Liver (tissue), 8 donors: ENCODE measurements at regions not wholly inside any gene's neighbourhood (a gene's known extent, or its start where the extent isn't known, plus 50 kb on each side); places are given as distances from the start of the nearest gene placed in this dataset.

Experiments
- DNase-seq: peaks from one replicate; pipeline ENCODE4 v3.0.0-alpha.2; 2017; ENCODE audit warnings: low spot score
- H3K27ac ChIP-seq, 2 donors: one replicate each; pipeline ENCODE4 v1.7.0; 2013; ENCODE audit warnings: inconsistent platforms in 2 of 2, low read length in 2 of 2, control low read depth in 1 of 2, low read depth in 1 of 2, mild to moderate bottlenecking in 1 of 2
- H3K27me3 ChIP-seq, 4 donors: one replicate each; pipeline versions ENCODE4 v1.6.1 to v1.7.0; 2013; ENCODE audit warnings: low read length in 3 of 4, inconsistent platforms in 1 of 4, mild to moderate bottlenecking in 1 of 4, moderate library complexity in 1 of 4; ENCODE audit not compliant: control insufficient read depth in 4 of 4, insufficient read depth in 4 of 4
- H3K36me3 ChIP-seq, 4 donors: one replicate each; pipeline versions ENCODE4 v1.6.1 to v1.7.0; 2013; ENCODE audit warnings: low read length in 3 of 4, mild to moderate bottlenecking in 3 of 4, low read depth in 1 of 4, moderate library complexity in 1 of 4; ENCODE audit not compliant: control insufficient read depth in 4 of 4, insufficient read depth in 3 of 4
- H3K4me1 ChIP-seq, 4 donors: one replicate each; pipeline versions ENCODE4 v1.6.1 to v1.7.0; 2013; ENCODE audit warnings: low read length in 3 of 4, mild to moderate bottlenecking in 3 of 4, moderate library complexity in 1 of 4; ENCODE audit not compliant: control insufficient read depth in 4 of 4, insufficient read depth in 4 of 4
- H3K4me3 ChIP-seq, 3 donors: one replicate each; pipeline versions ENCODE4 v1.6.1 to v1.7.0; 2013; ENCODE audit warnings: low read length in 3 of 3, control low read depth in 1 of 3, low read depth in 1 of 3, mild to moderate bottlenecking in 1 of 3
- H3K9ac ChIP-seq, 2 donors: one replicate each; pipeline ENCODE4 v1.7.0; 2013; ENCODE audit warnings: low read length in 2 of 2, mild to moderate bottlenecking in 2 of 2, moderate library complexity in 2 of 2, control low read depth in 1 of 2, low read depth in 1 of 2
- H3K9me3 ChIP-seq, 4 donors: one replicate each; pipeline versions ENCODE4 v1.6.1 to v1.7.0; 2013; ENCODE audit warnings: low read length in 3 of 4; ENCODE audit not compliant: control insufficient read depth in 4 of 4
- ATF3 ChIP-seq: IDR thresholded peaks from 2 replicates; pipeline ENCODE4 v1.6.1; 2016; ENCODE audit warnings: antibody characterized with exemption
- EGR1 ChIP-seq, 2 donors: IDR thresholded peaks; 2 replicates each; pipeline ENCODE4 v1.6.1; 2016 to 2018; ENCODE audit warnings: antibody characterized with exemption in 2 of 2, low read depth in 2 of 2
- FOXA1 ChIP-seq: IDR thresholded peaks from 2 replicates; pipeline ENCODE4 v1.6.1; 2016; ENCODE audit warnings: antibody characterized with exemption
- FOXA2 ChIP-seq: IDR thresholded peaks from 2 replicates; pipeline ENCODE4 v1.6.1; 2016; ENCODE audit warnings: antibody characterized with exemption
- GABPA ChIP-seq, 2 donors: IDR thresholded peaks in 1 of 2; conservative IDR thresholded peaks in 1 of 2; 2 replicates each; pipeline ENCODE4 v1.6.1; 2016; ENCODE audit warnings: antibody characterized with exemption in 2 of 2, mild to moderate bottlenecking in 1 of 2, moderate library complexity in 1 of 2
- HNF4A ChIP-seq, 2 donors: conservative IDR thresholded peaks; 2 replicates each; pipeline ENCODE4 v1.6.1; 2016; ENCODE audit warnings: antibody characterized with exemption in 2 of 2, mild to moderate bottlenecking in 2 of 2
- HNF4G ChIP-seq: IDR thresholded peaks from 2 replicates; pipeline ENCODE4 v1.6.1; 2016; ENCODE audit warnings: antibody characterized with exemption
- JUND ChIP-seq, 2 donors: IDR thresholded peaks; 2 replicates each; pipeline ENCODE4 v1.6.1; 2016; ENCODE audit warnings: antibody characterized with exemption in 2 of 2
- NR2F2 ChIP-seq: IDR thresholded peaks from 2 replicates; pipeline ENCODE4 v1.6.1; 2016; ENCODE audit warnings: antibody characterized with exemption
- RAD21 ChIP-seq, 2 donors: IDR thresholded peaks; 2 replicates each; pipeline ENCODE4 v1.6.1; 2016; ENCODE audit warnings: antibody characterized with exemption in 2 of 2, mild to moderate bottlenecking in 2 of 2
- RXRA ChIP-seq, 2 donors: IDR thresholded peaks; 2 replicates each; pipeline ENCODE4 v1.6.1; 2017 to 2018; ENCODE audit warnings: antibody characterized with exemption in 2 of 2, mild to moderate bottlenecking in 1 of 2
- SP1 ChIP-seq: IDR thresholded peaks from 2 replicates; pipeline ENCODE4 v1.6.1; 2018; ENCODE audit warnings: antibody characterized with exemption, mild to moderate bottlenecking
- TAF1 ChIP-seq: conservative IDR thresholded peaks from 2 replicates; pipeline ENCODE4 v1.6.1; 2016; ENCODE audit warnings: antibody characterized with exemption, mild to moderate bottlenecking
- YY1 ChIP-seq: IDR thresholded peaks from 2 replicates; pipeline ENCODE4 v1.6.1; 2016; ENCODE audit warnings: antibody characterized with exemption, mild to moderate bottlenecking
- ZBTB33 ChIP-seq: IDR thresholded peaks from 2 replicates; pipeline ENCODE4 v1.6.1; 2016; ENCODE audit warnings: antibody characterized with exemption
- WGBS: extraction: QIAGEN DNeasy Blood & Tissue Kit; methylation state at CpG from one replicate; pipeline ENCODE4 v1.1.7; 2013; 5-methylcytosine and 5-hydroxymethylcytosine counted together
- TF ChIP-seq, protein P1 (sequence below): IDR thresholded peaks from 2 replicates; pipeline ENCODE4 v1.6.1; 2016; ENCODE audit warnings: antibody characterized with exemption
- TF ChIP-seq, protein P2 (sequence below): fragments of 150-350 bp; IDR thresholded peaks from 2 replicates; pipeline ENCODE4 v1.5.1; 2017; ENCODE audit warnings: improper control_type of control experiment, low read depth, low read length; ENCODE audit not compliant: missing input control
- TF ChIP-seq, protein P3 (sequence below): IDR thresholded peaks from 2 replicates; pipeline ENCODE4 v1.6.1; 2016; ENCODE audit warnings: antibody characterized with exemption, mild to moderate bottlenecking
- donor health status: healthy.
- donor health status: healthy.
- donor health status: healthy.
- donor health status: healthy.
- donor health status: healthy.

DNA sequence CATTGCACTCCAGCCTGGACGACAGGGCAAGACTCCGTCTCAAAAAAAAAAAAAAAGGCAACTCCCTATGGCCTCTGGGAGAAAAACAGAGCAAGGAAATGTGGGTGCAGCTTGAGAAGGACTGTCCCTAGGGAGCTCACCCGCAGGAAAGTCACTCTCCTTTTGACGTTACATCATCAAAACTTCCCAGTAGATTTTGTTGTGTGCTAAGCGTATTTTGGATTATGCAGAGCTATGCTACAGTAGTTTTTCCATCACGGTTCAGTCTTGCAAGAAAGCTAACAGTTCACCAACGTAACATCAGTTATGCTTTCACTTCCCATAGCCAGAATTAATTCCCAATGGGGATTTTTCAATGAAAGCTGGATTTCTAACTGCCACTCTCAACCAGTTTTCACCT, 138.8 kb downstream of the HSD17B3 start:
- Histone ChIP-seq H3K27me3 (no peaks in the 10 kb centered on the region), H3K27ac (no peak overlapping the region), H3K36me3 (no peaks in the 10 kb centered on the region), H3K9ac (no peak overlapping the region), H3K4me3 (no peak overlapping the region), H3K4me1 (no peaks in the 10 kb centered on the region), H3K9me3 (no peaks in the 10 kb centered on the region)
- 87% methylated on average over 7 of the region's 7 CpGs for WGBS
- DNase-seq: no peak
- TF ChIP-seq, protein P1, sequence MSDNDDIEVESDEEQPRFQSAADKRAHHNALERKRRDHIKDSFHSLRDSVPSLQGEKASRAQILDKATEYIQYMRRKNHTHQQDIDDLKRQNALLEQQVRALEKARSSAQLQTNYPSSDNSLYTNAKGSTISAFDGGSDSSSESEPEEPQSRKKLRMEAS: no peak
- no peak for TF ChIP-seq EGR1 (IDR thresholded peaks at IDR 0.05; ENCODE audit: low read depth in 2 of 2)
- TF ChIP-seq HNF4A (conservative IDR thresholded peaks at IDR 0.05): no peak
- TF ChIP-seq ZBTB33: no peak
- TF ChIP-seq, protein P2, sequence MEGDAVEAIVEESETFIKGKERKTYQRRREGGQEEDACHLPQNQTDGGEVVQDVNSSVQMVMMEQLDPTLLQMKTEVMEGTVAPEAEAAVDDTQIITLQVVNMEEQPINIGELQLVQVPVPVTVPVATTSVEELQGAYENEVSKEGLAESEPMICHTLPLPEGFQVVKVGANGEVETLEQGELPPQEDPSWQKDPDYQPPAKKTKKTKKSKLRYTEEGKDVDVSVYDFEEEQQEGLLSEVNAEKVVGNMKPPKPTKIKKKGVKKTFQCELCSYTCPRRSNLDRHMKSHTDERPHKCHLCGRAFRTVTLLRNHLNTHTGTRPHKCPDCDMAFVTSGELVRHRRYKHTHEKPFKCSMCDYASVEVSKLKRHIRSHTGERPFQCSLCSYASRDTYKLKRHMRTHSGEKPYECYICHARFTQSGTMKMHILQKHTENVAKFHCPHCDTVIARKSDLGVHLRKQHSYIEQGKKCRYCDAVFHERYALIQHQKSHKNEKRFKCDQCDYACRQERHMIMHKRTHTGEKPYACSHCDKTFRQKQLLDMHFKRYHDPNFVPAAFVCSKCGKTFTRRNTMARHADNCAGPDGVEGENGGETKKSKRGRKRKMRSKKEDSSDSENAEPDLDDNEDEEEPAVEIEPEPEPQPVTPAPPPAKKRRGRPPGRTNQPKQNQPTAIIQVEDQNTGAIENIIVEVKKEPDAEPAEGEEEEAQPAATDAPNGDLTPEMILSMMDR: no peak
- no peak for TF ChIP-seq NR2F2
- TF ChIP-seq, protein P3, sequence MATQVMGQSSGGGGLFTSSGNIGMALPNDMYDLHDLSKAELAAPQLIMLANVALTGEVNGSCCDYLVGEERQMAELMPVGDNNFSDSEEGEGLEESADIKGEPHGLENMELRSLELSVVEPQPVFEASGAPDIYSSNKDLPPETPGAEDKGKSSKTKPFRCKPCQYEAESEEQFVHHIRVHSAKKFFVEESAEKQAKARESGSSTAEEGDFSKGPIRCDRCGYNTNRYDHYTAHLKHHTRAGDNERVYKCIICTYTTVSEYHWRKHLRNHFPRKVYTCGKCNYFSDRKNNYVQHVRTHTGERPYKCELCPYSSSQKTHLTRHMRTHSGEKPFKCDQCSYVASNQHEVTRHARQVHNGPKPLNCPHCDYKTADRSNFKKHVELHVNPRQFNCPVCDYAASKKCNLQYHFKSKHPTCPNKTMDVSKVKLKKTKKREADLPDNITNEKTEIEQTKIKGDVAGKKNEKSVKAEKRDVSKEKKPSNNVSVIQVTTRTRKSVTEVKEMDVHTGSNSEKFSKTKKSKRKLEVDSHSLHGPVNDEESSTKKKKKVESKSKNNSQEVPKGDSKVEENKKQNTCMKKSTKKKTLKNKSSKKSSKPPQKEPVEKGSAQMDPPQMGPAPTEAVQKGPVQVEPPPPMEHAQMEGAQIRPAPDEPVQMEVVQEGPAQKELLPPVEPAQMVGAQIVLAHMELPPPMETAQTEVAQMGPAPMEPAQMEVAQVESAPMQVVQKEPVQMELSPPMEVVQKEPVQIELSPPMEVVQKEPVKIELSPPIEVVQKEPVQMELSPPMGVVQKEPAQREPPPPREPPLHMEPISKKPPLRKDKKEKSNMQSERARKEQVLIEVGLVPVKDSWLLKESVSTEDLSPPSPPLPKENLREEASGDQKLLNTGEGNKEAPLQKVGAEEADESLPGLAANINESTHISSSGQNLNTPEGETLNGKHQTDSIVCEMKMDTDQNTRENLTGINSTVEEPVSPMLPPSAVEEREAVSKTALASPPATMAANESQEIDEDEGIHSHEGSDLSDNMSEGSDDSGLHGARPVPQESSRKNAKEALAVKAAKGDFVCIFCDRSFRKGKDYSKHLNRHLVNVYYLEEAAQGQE: no peak
- TF ChIP-seq FOXA1: no peak
- TF ChIP-seq JUND (IDR thresholded peaks at IDR 0.05): no peak
- TF ChIP-seq ATF3: no peak
- no peak for TF ChIP-seq YY1
- TF ChIP-seq TAF1: no peak
- no peak for TF ChIP-seq FOXA2
- TF ChIP-seq SP1: no peak
- TF ChIP-seq HNF4G: no peak
- no peak for TF ChIP-seq GABPA (IDR thresholded peaks at IDR 0.05 in 1 of 2, conservative IDR thresholded peaks at IDR 0.05 in 1 of 2)
- no peak for TF ChIP-seq RXRA (IDR thresholded peaks at IDR 0.05)
- no peak for TF ChIP-seq RAD21 (IDR thresholded peaks at IDR 0.05)

DNA sequence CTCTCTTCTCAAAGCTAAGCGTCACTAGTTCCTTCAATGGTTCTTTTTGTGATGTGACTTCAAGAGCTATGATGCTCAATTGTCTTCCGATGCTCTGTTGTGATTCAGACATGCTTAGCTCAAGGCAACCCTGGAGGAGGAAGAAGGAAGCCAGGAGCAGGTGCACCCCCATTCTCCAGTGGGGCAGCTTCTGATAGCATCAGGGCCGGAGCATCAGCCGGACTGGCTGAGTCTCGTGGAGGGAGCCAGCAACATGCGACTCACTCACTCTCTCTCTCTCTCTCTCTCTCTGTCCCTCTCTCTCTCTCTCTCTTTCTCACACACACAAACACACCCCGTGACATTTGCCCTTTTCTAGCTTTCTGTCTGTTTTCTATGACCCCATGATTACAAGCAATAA, 140.2 kb downstream of the HSD17B3 start:
- Histone ChIP-seq H3K27ac (no peak overlapping the region), H3K4me1 (no peaks in the 10 kb centered on the region), H3K36me3 (no peaks in the 10 kb centered on the region), H3K4me3 (no peak overlapping the region), H3K27me3 (no peaks in the 10 kb centered on the region), H3K9me3 (no peaks in the 10 kb centered on the region), H3K9ac (no peak overlapping the region)
- TF ChIP-seq HNF4G: no peak
- TF ChIP-seq RXRA (IDR thresholded peaks at IDR 0.05): no peak
- no peak for TF ChIP-seq GABPA (IDR thresholded peaks at IDR 0.05 in 1 of 2, conservative IDR thresholded peaks at IDR 0.05 in 1 of 2)
- TF ChIP-seq ZBTB33: no peak
- no peak for TF ChIP-seq EGR1 (IDR thresholded peaks at IDR 0.05; ENCODE audit: low read depth in 2 of 2)
- DNase-seq: no peak
- 73% methylated on average over 7 of the region's 7 CpGs for WGBS
